IMR-90 (cell line): ENCODE measurements at regions not wholly inside any gene's neighbourhood (a gene's known extent, or its start where the extent isn't known, plus 50 kb on each side); places are given as distances from the start of the nearest gene placed in this dataset.

ENCODE experiments used
- ATAC-seq: fragments of 200-7000 bp; cut with Tn5 transposase; 2 replicates; pipeline ENCODE4 v1.9.1; 2020; ENCODE audit warnings: low read depth, mild to moderate bottlenecking, moderate library complexity
- BruUV-seq: library from RNA; stranded (reverse); fragments of 400-500 nt; replicated peaks from 2 replicates; lab custom pipeline; 2021; lab: Mats Ljungman, UMichigan
- CTCF ChIA-PET: fragments of 300-600 bp; formaldehyde crosslinking; extraction: SDS; loops from one replicate; lab custom pipeline; 2021; ENCODE audit warnings: antibody characterized with exemption; lab: Yijun Ruan, JAX
- POLR2A ChIA-PET: fragments of 300-600 bp; sonication (Branson Sonifier 250); formaldehyde crosslinking; loops from one replicate; lab custom pipeline; 2022; ENCODE audit warnings: antibody characterized with exemption; ENCODE audit not compliant: unreplicated experiment; lab: Charles Lee
- DNase-seq: peaks from one replicate; pipeline ENCODE4 v3.0.0; 2013
- H2AFZ ChIP-seq: replicated peaks from 2 replicates; pipeline ENCODE3; 2013; ENCODE audit warnings: low read length, mild to moderate bottlenecking; ENCODE audit not compliant: poor library complexity
- H2AK5ac ChIP-seq: 2 replicates; pipeline ENCODE4 v1.6.1; 2013; ENCODE audit warnings: low read depth, low read length, inconsistent platforms
- H2AK9ac ChIP-seq: replicated peaks from 2 replicates; pipeline ENCODE3; 2013; ENCODE audit warnings: mild to moderate bottlenecking, low read depth, low read length, moderate library complexity; ENCODE audit not compliant: poor library complexity
- H2BK120ac ChIP-seq: 2 replicates; pipeline ENCODE4 v1.6.1; 2013; ENCODE audit warnings: low read depth, low read length, inconsistent platforms
- H2BK15ac ChIP-seq: 3 replicates; pipeline ENCODE4 v1.6.1; 2013; ENCODE audit warnings: low read depth, low read length, inconsistent platforms
- H2BK20ac ChIP-seq: 2 replicates; pipeline ENCODE4 v1.6.1; 2013; ENCODE audit warnings: low read depth, mild to moderate bottlenecking, inconsistent platforms, low read length, moderate library complexity
- H2BK5ac ChIP-seq: 2 replicates; pipeline ENCODE4 v1.6.1; 2013; ENCODE audit warnings: mild to moderate bottlenecking, low read depth, low read length, inconsistent platforms; ENCODE audit not compliant: poor library complexity, severe bottlenecking
- H3K14ac ChIP-seq: replicated peaks from 2 replicates; pipeline ENCODE4 v1.6.1; 2013; ENCODE audit warnings: low read depth, low read length, inconsistent platforms
- H3K18ac ChIP-seq: 2 replicates; pipeline ENCODE4 v1.6.1; 2013; ENCODE audit warnings: low read depth, low read length, control low read depth
- H3K23ac ChIP-seq: 2 replicates; pipeline ENCODE4 v1.6.1; 2013; ENCODE audit warnings: low read depth, low read length, inconsistent platforms
- H3K27ac ChIP-seq: 2 replicates; pipeline ENCODE4 v1.5.1; 2013; ENCODE audit warnings: mild to moderate bottlenecking, control low read depth, low read length; ENCODE audit not compliant: insufficient read depth
- H3K27me3 ChIP-seq: 2 replicates; pipeline ENCODE4 v1.6.1; 2013; ENCODE audit warnings: low read length; ENCODE audit not compliant: control insufficient read depth, insufficient read depth
- H3K36me3 ChIP-seq: 2 replicates; pipeline ENCODE4 v1.6.1; 2013; ENCODE audit warnings: low read length, mixed read lengths; ENCODE audit not compliant: control insufficient read depth, insufficient read depth
- H3K4ac ChIP-seq: 2 replicates; pipeline ENCODE4 v1.6.1; 2013; ENCODE audit warnings: low read depth, low read length, inconsistent platforms
- H3K4me1 ChIP-seq: 2 replicates; pipeline ENCODE4 v1.6.1; 2013; ENCODE audit warnings: low read length, mixed read lengths; ENCODE audit not compliant: control insufficient read depth, insufficient read depth
- H3K4me2 ChIP-seq: 2 replicates; pipeline ENCODE4 v1.6.1; 2013; ENCODE audit warnings: low read depth, mild to moderate bottlenecking, control low read depth, low read length, moderate library complexity
- H3K4me3 ChIP-seq: 2 replicates; pipeline ENCODE4 v1.5.1; 2013; ENCODE audit warnings: low read depth, mild to moderate bottlenecking, control low read depth, low read length, moderate library complexity; ENCODE audit not compliant: insufficient read depth
- H3K56ac ChIP-seq: 2 replicates; pipeline ENCODE4 v1.6.1; 2013; ENCODE audit warnings: low read length, inconsistent platforms; ENCODE audit not compliant: insufficient read depth; ENCODE audit errors: extremely low read depth
- H3K79me1 ChIP-seq, 2 experiments: 2 replicates each; pipeline ENCODE4 v1.6.1; 2013; ENCODE audit warnings: low read length in 2 of 2, inconsistent platforms in 1 of 2, low read depth in 1 of 2
- H3K9ac ChIP-seq: 2 replicates; pipeline ENCODE4 v1.6.1; 2013; ENCODE audit warnings: low read depth, low read length, control low read depth
- H3K9me1 ChIP-seq: 2 replicates; pipeline ENCODE4 v1.6.1; 2013; ENCODE audit warnings: low read length, inconsistent platforms; ENCODE audit not compliant: insufficient read depth
- H3K9me3 ChIP-seq: 2 replicates; pipeline ENCODE4 v1.6.1; 2013; ENCODE audit warnings: low read length; ENCODE audit not compliant: control insufficient read depth, insufficient read depth
- H4K20me1 ChIP-seq: 2 replicates; pipeline ENCODE4 v1.6.1; 2013; ENCODE audit warnings: low read length, inconsistent platforms; ENCODE audit not compliant: insufficient read depth
- H4K5ac ChIP-seq: 2 replicates; pipeline ENCODE4 v1.6.1; 2013; ENCODE audit warnings: mild to moderate bottlenecking, low read depth, low read length, control low read depth
- H4K8ac ChIP-seq, 2 experiments: 2 replicates each; pipeline ENCODE4 v1.6.1; 2013; ENCODE audit warnings: low read depth in 2 of 2, low read length in 2 of 2, control low read depth in 1 of 2, inconsistent platforms in 1 of 2
- H4K91ac ChIP-seq: 2 replicates; pipeline ENCODE4 v1.6.1; 2013; ENCODE audit warnings: low read depth, low read length, inconsistent platforms; ENCODE audit not compliant: insufficient read depth
- CHD1 ChIP-seq: IDR thresholded peaks from 2 replicates; pipeline ENCODE4 v1.6.1; 2012; ENCODE audit warnings: low read depth, low read length, improper control_type of control experiment
- FOS ChIP-seq: fragments of 150-350 bp; IDR thresholded peaks from 2 replicates; pipeline ENCODE4 v1.6.1; 2016; ENCODE audit warnings: low read depth, low read length
- MAZ ChIP-seq: IDR thresholded peaks from 2 replicates; pipeline ENCODE4 v1.6.1; 2012; ENCODE audit warnings: low read depth, mild to moderate bottlenecking, low read length, improper control_type of control experiment, moderate library complexity, borderline replicate concordance
- MXI1 ChIP-seq: IDR thresholded peaks from 2 replicates; pipeline ENCODE4 v1.6.1; 2012; ENCODE audit warnings: low read depth, mild to moderate bottlenecking, low read length, moderate library complexity, borderline replicate concordance
- NFE2L2 ChIP-seq: fragments of 150-350 bp; IDR thresholded peaks from 2 replicates; pipeline ENCODE4 v1.6.1; 2016; ENCODE audit warnings: low read depth, mild to moderate bottlenecking, low read length
- RAD21 ChIP-seq: IDR thresholded peaks from 2 replicates; pipeline ENCODE4 v1.6.1; 2012; ENCODE audit warnings: low read length, improper control_type of control experiment
- RCOR1 ChIP-seq: IDR thresholded peaks from 2 replicates; pipeline ENCODE4 v1.6.1; 2012; ENCODE audit warnings: mild to moderate bottlenecking, low read length, improper control_type of control experiment; ENCODE audit not compliant: insufficient replicate concordance
- WGBS, 2 experiments: methylation state at CpG; one replicate each; pipeline versions ENCODE4 v1.1.5 to v1.1.7; 2013; ENCODE audit warnings: missing lambda C conversion rate in 2 of 2; ENCODE audit not compliant: insufficient read length in 1 of 2; ENCODE audit errors: extremely low coverage in 2 of 2; 5-methylcytosine and 5-hydroxymethylcytosine counted together
- dilution Hi-C: fragments of 300-500 bp; cut with HindIII; formaldehyde crosslinking; loops from one replicate; pipeline ENCODE4 v1.14.3; 2018; ENCODE audit warnings: low sequenced_read_pairs; ENCODE audit not compliant: unreplicated experiment
- in situ Hi-C: fragments of 300-500 bp; cut with MboI; formaldehyde crosslinking; loops from 3 replicates; pipeline ENCODE4 v1.14.3; 2019; ENCODE audit warnings: low sequenced_read_pairs, inconsistent platforms, mixed read lengths
- intact Hi-C: fragments of 100-400 bp; cut with micrococcal nuclease; formaldehyde crosslinking; loops from 2 replicates; pipeline ENCODE4 v1.10.0; 2022
- TF ChIP-seq, protein P1 (sequence below): fragments of 150-350 bp; IDR thresholded peaks from 2 replicates; pipeline ENCODE4 v1.6.1; 2016; ENCODE audit warnings: low read depth, mild to moderate bottlenecking, low read length, moderate library complexity, borderline replicate concordance
- TF ChIP-seq, protein P2 (sequence below): fragments of 150-350 bp; IDR thresholded peaks from 2 replicates; pipeline ENCODE4 v1.6.1; 2017; ENCODE audit warnings: mild to moderate bottlenecking, antibody characterized with exemption, low read length, low read depth

DNA sequence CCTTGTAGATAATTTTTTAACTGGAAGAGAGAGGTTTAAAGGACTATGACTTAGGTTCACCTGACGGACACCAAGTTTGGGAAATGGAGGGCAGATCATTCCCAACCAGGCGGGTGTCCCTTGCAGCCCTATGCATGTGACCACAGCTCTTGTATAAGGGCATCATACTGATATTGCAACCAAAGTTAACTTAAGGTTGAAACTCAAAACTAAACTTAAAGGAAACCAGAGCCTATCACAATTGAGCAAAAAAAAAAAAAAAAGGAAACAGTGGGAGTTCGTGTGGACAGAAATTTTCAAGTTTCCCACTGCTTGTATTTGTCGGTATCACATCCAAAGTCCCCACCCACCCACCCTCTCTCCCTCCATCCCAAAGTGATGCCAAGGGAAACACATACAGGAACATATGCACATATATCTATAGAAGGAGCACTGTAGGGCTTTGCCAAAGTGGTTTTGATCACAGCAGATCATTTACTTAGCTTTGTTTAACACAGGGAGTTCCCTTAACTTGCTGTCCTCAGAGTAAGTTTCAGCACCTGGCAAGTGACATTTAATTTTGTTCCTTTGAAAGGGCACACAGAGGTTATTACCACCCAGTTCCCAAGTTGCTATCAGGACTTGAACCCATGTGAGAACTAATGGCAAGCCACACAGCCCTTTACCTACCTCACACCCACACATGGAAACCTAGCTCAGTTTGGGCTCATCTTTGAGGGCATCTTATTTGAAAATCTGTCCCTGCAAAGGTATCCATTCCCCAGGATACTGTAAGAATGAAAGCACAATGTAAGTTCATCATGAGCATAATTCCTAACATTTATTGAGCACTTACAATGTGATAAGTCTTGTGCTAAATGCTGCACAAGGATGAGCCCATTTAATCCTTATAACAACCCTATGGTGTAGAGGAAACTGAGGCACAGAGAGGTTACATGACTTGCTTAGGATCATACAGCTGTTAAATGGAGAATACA lies 204.5 kb upstream of the CMC1 start:
- Histone ChIP-seq H3K18ac (no peak overlapping the region), H3K56ac (no peak overlapping the region), H2BK120ac (no peak overlapping the region), H2AK5ac (no peak overlapping the region), H3K79me1 (no peaks in the 10 kb centered on the region), H3K36me3 (no peaks in the 10 kb centered on the region), H4K5ac (no peak overlapping the region), H3K9me1 (no peaks in the 10 kb centered on the region), H2BK20ac (no peak overlapping the region), H2AK9ac (no peak overlapping the region), H4K8ac (no peak overlapping the region), H2BK15ac (no peak overlapping the region), H3K27ac (no peak overlapping the region), H3K4me3 (no peak overlapping the region), H3K4me1 (no peaks in the 10 kb centered on the region), H3K23ac (no peak overlapping the region), H2BK5ac (no peak overlapping the region), H3K4me2 (no peak overlapping the region), H2AFZ (no peak overlapping the region), H3K9me3 (no peaks in the 10 kb centered on the region), H3K27me3 (no peaks in the 10 kb centered on the region), H4K20me1 (no peaks in the 10 kb centered on the region), H4K91ac (no peak overlapping the region), H3K4ac (no peak overlapping the region), H3K9ac (no peak overlapping the region), H3K14ac (no peak overlapping the region)
- ChIA-PET CTCF (no interaction called here), POLR2A (no interaction called here)
- intact Hi-C loops = no loop called here
- dilution Hi-C loops = no loop called here
- in situ Hi-C loops = no loop called here
- TF ChIP-seq RAD21 (no peak), RCOR1 (no peak), NFE2L2 (no peak), MAZ (no peak), CHD1 (no peak), FOS (no peak), MXI1 (no peak)
- TF ChIP-seq, protein P1, sequence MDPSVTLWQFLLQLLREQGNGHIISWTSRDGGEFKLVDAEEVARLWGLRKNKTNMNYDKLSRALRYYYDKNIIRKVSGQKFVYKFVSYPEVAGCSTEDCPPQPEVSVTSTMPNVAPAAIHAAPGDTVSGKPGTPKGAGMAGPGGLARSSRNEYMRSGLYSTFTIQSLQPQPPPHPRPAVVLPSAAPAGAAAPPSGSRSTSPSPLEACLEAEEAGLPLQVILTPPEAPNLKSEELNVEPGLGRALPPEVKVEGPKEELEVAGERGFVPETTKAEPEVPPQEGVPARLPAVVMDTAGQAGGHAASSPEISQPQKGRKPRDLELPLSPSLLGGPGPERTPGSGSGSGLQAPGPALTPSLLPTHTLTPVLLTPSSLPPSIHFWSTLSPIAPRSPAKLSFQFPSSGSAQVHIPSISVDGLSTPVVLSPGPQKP = no peak
- TF ChIP-seq, protein P2, sequence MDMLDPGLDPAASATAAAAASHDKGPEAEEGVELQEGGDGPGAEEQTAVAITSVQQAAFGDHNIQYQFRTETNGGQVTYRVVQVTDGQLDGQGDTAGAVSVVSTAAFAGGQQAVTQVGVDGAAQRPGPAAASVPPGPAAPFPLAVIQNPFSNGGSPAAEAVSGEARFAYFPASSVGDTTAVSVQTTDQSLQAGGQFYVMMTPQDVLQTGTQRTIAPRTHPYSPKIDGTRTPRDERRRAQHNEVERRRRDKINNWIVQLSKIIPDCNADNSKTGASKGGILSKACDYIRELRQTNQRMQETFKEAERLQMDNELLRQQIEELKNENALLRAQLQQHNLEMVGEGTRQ = no peak
- no TSS peak for BruUV-seq
- ATAC-seq (no peak), DNase-seq (no peak)
- WGBS, 2 experiments = 20% methylated on average over 1 of the region's 4 CpGs; no CpG with 5 or more reads in 1 of the 2 experiments
